MV-4-11 (cell line): ENCODE measurements at regions not wholly inside any gene's neighbourhood (a gene's known extent, or its start where the extent isn't known, plus 50 kb on each side); places are given as distances from the start of the nearest gene placed in this dataset.

ENCODE experiments used
- DNase-seq: peaks from one replicate; lab custom pipeline; 2025; lab: John Stamatoyannopoulos, UW

DNA sequence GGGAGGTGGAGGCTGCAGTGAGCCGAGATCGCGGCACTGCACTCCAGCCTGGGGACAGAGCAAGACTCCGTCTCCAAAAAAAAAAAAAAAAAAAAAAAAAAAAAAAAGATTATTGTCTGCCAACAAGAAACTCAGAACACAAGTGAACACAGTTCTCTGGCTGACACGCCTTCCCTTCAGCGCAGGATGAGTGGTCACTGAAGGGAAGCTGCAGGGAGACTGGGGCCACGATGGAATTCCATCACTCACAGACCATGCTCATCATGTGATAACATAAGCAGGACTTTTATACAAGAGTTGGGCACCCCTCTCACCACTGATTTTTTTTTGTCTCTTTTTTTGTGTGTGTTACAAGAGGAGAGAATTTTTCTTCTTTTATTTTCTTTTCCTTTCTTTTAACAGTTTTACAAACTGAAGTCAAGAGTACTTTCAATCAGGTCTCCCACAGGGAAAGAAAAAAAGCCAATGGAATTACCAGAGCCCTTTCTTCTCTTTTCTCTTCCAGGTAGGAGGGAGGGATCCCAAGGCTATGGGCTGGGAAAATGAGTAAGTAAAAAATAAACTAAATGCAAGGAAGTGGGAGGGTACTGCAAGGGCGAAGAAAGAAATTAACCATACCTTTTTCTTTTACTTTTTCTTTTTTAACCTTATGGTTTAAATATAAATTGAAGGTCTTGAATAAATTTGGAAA lies 435.6 kb downstream of the GPM6A start:
- no peak for DNase-seq

DNA sequence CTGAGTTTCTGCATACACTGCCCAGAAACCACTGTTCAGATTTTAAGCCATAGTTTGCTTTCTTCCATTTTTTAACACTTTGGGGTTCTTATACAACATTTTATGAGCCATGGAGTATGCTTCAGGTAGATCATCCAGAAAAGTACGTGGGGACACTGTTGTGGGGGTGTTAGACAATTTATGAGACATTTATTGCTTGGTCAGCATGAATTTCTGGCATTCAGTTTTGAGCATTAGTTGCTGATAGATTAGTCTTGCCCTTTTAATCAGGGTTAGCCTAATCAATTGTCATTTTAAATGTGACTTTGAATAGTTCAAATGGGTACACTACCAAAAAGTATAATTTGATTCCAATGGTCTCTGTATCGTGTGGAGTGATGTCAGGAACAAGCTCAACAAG lies 434.9 kb downstream of the GPM6A start:
- DNase-seq, result no peak

DNA sequence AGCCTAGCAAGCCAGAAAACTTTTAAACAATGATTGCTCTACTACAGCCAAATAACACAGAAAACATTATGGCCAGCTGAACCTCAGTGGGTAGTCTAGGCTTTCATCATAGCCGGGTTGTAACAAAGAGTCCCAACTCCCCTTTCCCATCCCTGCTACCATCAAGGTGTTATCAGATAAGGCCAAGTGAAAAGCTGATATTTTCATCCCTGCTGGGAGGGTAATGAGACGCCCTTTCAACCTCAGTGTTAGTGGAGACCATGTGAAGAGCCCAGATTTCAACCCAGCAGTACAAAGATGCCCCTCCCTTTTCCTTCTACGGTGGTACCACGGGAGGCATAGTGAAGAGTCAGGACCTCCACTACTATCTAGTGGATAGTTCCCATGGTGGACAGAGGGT lies 433.7 kb downstream of the GPM6A start:
- DNase-seq, result no peak

DNA sequence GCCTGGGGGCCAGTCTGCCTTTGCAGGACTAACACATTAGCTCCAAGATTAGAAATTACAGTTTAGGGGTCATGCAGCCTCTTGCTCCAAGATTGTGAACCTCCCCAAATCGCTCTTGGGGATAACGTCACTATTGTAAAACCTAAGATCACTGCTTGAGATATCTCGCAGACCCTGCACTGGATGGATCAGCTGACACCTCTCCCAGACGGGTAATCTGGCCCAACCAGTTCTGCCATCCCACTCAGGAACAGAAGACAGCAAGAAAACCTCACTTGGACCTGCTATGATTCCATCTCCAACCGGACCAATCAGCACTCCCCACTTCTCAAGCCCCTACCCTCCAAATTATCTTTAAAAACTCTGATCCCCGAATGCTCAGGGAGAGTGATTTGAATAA lies 431.2 kb downstream of the GPM6A start:
- no peak for DNase-seq

DNA sequence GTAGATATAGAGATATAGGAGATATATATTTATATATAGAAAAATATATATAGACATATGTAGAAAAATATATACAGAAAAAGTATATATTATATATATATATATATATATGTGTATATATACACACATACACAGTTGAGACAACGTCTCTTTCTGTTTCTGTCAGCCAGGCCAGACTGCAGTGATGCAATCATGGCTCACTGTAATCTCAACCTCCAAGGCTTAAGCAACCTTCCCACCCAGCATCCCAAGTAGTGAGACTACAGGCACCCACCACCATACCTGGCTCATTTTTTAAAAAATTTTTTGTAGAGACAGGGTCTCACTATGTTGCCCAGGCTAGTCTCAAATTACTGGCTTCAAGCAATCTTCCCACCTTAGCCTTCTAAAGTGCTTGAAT lies 426.3 kb downstream of the GPM6A start:
- DNase-seq, result no peak

DNA sequence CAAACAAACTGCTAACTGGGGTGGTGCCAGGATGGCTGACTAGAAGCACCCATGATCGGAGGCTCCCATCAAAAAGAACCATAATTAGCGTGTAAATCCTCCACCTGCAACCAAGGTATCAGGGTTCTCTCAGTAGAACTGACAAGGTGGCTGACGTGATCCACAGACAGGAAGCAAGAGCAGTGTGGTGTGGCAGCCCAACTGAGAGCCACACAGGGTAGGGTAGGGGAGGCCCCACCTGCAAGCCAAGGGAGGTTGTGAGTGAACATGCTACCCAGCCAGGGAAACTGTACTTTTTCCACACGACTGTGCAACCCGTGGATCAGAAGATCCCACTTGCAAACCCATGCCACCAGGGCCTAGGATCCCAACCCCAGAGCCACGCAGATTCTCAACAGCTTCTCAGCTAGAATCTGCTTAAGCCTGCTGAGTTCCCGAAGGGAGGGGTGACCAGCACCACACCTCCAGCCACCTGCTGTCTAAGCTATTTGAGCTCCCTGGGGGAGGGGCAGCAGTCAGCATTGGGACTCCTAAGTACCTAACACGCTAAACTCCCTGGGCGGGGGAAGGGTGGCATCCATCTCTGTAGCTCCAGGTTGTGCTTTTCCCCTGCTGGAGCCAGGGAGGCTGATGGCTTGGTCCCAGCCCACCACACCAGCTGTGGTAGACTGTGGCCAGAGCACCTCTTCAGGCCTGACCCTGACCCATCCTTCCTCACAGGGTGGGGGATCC lies 425.1 kb downstream of the GPM6A start:
- DNase-seq, result no peak

DNA sequence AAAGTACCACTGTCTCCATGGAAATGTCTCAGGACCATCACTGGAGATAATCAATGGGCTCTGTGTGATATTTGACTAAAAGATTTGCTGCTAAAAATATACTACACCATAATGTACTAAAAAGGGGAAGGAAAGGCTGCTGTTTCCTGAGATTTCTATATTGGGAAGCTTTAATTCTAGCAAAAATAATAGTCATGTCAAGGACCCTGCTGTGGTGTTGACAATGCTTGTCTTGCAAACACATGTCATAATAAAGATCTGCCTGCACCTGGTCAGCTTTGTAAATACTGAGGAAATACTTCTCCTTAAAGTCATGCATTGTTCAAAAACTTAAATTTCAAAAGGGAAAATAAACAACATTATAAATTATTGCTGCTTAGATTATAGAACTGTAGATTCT lies 417.9 kb downstream of the GPM6A start:
- no peak for DNase-seq

DNA sequence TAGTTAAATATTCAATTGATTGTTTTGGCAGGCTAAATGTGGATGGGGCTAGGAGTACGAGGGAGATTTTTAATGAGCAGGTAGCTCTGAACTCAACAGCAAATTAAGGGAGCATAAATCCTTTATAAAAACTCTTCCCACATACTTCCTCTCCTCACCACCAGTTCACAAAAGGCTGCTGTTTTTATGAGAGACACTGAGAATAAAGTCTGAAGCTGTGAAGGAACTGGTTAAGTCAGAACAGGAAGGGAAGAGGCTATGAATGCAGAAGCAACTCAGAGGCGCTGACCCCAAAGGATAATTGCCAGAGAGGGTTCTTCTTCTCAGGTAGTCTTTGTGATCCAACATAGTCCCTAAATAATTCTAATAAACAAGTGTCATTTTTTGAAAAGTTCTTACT lies 406.1 kb downstream of the GPM6A start:
- DNase-seq, result no peak

DNA sequence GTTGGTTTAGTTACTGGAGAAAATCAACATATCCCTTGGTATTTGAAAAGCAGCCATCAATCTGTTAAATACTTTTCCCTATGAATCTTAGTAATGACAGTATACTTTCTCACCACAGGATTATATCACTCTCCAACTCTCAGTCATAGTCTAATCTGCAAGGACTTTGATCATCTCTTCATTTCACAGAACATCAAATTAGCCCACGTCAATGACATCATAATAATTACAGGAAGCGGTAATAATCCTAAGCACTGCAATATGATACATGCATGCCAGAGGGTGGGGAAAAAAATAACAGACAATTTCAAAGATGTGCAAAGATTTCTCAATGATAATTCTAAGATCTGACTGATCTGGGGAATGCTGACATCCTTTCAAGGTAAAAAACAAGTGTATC lies 404.1 kb downstream of the GPM6A start:
- no peak for DNase-seq

DNA sequence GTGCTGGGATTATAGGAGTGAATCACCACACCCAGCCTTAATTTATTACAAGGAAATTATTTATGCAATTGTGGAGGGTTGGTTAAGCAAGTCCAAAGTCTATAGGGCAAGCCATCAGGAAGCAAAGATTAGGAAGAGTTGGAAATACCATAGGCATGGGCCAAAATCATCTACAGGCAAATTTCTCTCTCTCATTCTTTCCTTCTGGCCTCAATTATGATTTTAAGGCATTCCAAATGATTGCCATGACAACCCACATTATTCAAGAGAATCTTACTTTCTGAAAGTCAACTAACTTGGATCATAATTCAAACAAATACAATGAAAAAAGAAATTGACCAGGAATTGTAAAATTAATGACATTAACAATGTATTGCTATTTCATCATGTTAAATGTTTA lies 400.8 kb downstream of the GPM6A start:
- DNase-seq, result no peak

DNA sequence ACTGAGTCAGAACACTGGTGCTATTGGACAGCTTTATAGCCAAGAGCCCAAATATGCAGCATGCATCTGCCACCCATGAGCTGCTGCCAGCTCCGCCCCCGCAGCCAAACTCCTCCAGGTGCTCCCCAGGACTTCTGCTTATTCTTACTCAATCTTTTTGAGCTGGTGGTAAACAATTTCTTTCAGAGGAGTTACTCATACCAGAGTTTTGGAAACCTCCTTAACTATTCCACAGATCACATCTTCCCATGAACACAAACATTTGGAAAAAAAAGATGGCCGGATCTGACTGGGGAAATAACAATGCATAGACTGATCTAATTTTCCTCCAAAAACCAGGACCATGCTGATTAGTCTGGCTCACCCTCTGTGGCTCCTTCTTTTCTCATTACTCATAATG lies 399.9 kb downstream of the GPM6A start:
- DNase-seq, result no peak

DNA sequence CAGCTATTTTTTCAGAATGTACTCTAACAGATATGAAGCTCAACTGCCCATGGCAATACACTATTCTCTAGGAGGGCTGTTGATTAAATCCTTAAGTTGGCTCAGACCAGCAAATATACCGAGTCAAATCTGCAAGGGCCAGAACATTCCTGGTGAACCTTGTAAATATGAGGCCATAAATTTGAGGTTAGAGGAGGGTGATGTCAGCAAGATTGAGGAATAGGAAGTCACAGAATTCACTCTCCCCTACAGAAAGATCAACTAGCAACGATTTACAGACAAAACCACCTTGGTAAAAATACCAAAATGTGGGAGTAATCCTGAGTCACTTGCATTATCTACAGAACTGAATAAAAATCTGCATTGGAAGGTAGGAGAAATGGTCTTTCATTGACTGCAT lies 399.3 kb downstream of the GPM6A start:
- DNase-seq, result no peak

DNA sequence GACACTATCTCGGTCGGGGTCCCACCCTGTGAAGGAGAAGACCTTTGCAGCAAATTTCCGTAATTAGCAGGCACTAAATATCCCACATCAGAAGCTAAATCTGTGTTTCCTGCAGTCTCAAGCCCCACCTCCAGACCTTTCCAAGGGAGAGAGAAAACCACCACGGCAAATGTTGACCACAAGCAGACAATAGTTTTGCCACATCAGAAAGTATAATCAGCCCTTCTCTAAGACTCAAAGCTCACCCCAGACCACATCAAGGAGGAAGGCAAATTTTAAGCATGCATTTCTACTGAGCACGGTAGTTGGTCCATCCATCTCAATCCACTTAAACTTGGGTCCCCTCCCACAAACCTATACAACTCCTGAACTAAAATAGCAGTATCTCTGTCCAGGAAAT lies 398.5 kb downstream of the GPM6A start:
- DNase-seq, result no peak

DNA sequence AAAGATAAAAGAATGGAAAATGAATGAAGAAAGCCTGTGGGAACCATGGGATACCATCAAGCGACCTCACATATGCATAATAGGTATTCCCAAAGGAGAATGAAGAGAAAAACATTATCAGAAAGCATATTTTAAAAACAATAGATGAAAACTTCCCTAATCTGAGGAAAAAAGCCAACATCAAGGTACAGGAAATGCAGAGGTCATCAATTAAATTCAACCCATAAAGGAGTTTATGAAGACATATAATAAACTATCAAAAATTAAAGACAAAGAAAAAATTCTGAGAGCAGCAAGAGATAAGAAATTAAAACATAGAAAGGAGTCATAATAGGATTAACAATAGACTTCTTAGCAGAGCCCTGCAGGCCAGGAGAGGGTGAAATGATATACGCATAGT lies 397.5 kb downstream of the GPM6A start:
- DNase-seq, result no peak

DNA sequence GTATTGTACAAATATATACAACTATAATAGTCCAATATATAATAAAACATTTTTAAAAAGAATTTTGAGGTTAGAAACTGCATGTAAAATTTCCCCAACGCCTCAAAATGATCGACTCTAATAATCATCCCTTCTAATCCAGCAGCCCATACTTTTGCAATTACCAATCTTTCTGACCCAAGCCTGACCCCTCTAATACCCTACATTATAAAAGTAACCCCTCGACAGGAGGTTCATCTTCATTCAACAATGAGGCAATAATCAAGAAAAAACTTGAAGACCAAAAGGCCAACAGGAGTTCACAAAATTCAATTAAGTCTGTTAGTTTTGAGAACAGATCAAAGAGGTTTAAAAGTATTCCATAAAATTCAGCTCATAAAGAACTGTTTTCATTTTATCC lies 393.5 kb downstream of the GPM6A start:
- DNase-seq, result no peak

DNA sequence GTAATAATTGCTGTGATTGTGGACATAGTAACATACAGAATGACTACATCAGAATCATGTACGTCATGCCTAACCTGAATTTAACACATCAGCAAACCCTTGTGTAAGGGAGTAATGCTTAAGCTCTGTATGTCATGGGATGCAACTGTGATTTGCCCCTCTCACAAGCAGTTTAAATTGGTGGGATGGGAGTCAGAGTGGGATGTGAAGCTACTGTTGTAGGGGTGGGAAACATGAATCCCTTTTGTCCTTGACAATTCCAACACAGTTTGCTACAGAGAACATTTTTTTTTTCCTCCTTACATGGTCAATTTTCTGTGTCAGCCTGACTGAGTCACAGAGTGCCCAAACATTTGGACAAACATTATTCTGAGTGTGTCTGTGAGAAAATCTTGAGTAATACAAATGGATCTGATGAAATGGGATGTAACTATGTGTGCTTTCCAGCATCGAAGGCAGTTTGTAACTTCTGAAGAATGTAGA lies 392.8 kb downstream of the GPM6A start:
- no peak for DNase-seq

DNA sequence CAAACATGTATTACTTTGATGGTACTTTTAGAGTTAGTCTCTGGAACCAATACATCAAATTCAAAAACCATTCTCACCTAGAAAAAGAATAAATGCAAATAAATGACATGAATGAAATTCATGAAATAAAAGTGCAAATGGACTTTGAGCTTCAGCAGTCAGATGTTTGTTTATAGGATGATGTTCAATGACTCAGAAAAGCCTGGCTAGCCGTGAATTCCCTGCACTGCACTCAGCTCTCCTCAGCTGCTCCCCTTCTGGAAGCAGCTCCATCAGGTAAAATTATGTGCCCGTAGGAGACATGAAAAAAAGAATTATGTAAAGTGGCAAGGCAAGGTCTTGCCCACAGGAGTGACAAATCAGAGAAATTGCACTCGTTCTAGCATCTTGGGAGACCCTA lies 390.6 kb downstream of the GPM6A start:
- DNase-seq, result no peak

DNA sequence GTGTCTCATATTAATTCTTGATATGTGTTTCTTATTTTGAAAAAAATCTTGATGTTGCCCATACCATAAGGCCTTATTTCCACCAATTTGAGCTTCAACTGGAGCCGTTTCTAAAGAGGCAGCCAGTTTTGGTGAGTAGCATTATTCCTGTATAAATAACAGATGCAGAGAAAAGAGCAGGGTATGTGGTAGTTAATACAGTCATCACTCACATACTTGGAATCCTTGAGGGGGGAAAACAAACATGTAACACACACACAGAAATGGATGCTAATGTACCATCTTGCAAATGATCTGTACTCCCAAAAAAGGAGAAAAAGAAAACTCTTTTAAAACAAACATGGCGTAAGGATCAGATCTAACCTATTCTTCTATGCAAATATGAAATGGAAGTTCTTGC lies 389.7 kb downstream of the GPM6A start:
- no peak for DNase-seq

DNA sequence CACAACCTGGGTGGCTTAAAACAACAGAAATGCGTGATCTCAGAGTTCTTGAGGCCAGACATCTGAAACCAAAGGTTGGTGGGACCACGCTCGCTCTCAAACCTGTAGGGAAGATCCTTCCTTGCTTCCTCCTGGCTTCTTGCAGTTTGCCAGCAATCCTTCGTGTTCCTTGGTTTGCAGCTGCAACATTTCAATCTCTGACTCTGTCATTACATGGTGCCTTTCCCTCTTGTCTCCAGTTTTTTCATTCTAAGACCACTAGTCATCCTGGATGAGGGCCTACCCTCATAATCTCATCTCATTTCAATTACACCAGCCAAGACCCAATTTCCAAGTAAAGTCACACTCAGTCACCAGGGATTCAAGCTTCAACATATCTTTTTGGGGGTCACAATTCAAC lies 388.0 kb downstream of the GPM6A start:
- no peak for DNase-seq

DNA sequence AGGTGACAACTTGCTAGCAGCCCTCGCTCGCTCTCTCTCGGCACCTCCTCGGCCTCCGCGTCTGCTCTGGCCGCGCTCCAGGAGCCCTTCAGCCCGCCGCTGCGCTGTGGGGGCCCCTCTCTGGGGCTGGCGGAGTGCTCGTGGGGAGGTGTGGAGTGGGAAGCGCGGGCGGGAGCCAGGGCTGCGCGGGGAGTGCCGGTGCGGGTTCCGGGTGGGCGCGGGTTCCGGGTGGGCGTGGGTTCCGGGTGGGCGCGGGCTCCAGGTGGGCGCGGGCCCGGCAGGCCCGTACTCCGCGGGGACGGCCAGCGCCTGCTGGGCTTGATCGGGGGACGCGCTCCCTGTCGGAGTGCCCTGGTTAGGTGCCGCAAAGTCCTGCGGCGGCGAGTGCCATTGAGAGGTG lies 384.3 kb downstream of the GPM6A start:
- DNase-seq, result no peak

DNA sequence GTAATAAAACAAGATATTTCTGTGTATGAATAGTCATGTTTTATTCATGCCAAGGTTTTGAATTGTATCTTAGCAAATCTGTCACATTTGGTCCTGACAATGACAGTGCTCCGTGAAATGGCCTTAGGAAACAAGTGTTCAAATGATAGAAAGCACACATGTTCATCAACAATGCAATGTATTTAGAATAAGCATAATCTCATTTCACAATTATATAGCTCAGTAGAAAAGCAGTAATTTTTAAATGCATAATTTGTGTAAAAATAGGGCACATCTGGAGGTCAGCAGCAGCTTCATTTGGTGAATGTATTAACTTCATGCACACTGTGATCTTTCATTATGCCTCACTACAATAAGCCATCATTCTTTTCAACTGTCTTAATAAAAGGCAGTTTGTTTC lies 380.4 kb downstream of the GPM6A start:
- DNase-seq, result no peak

DNA sequence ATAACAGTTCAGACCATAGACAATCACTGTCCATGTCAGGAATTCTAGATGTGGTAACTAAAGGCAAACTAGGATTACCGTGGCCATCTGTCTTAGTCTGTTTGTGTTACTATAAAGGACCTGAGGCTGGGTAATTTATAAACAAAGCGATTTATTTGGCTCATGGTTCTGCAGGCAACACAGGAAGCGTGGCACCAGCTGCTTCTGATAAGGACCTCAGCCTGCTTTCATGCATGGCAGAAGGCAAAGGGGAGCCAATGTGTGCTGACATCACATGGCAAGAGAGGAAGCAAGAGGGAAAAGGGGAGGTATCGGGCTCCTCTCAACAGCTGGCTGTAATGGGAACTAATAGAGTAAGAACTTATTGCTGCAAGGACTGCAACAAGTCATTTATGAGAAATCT lies 376.7 kb downstream of the GPM6A start:
- no peak for DNase-seq

DNA sequence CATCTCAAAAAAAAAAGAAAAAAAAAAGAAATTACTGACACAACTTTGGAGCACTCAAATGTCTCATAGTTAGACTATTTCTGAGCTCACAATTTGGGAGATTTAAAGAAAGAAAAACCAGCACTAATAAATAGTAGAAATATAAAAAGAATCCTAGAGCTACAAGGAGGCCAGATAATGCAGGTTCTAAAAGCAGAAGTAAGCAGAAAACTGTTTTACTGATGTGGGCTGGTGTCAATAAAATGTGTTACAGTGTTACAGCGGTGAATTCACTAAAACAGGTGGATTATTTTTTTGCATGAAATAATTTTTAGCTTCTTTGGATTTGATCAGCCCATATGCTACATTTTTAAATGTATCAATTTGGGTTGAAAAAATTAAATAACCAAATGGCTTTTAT lies 375.9 kb downstream of the GPM6A start:
- DNase-seq, result no peak

DNA sequence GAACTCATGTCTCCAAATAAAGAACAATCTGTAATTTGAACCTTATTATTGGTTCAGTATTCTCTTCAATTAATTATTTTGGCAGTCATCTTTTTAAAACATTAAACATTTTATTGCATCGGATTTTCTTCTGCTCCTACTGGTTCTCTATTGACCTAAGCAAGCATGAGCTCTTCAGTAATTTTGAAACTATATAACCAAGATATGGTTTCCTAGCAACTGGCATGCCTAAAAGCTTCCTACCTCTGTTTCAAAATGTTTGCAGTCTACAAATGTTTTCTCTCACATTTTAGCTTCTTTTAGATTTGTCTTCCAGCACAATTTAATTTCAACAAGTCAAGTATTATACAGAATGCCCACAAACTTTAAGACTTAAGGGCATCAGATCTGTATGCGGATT lies 371.3 kb downstream of the GPM6A start:
- no peak for DNase-seq
